WTC11 (cell line): ENCODE measurements at regions not wholly inside any gene's neighbourhood (a gene's known extent, or its start where the extent isn't known, plus 50 kb on each side); places are given as distances from the start of the nearest gene placed in this dataset.

Experiments used
- ATAC-seq: fragments of 200-7000 bp; cut with Tn5 transposase; 2 replicates; pipeline ENCODE4 v1.10.0; 2021; ENCODE audit warnings: mild to moderate bottlenecking, moderate library complexity
- CTCF ChIA-PET: fragments of 300-600 bp; sonication (Branson Sonifier 250); formaldehyde crosslinking; loops from one replicate; lab custom pipeline; 2021; ENCODE audit warnings: antibody characterized with exemption; lab: Charles Lee
- POLR2A ChIA-PET: fragments of 350-600 bp; sonication (Branson Sonifier 250); formaldehyde crosslinking; loops from one replicate; lab custom pipeline; 2021; ENCODE audit warnings: antibody characterized with exemption; lab: Charles Lee
- DNase-seq: peaks from one replicate; pipeline ENCODE4 v3.0.0; 2021; ENCODE audit warnings: low spot score
- H3K27ac Mint-ChIP-seq: 2 replicates; pipeline ENCODE4 v1.8.0; 2021; ENCODE audit warnings: mixed read lengths
- H3K27me3 Mint-ChIP-seq: 2 replicates; pipeline ENCODE4 v1.8.0; 2021; ENCODE audit warnings: low read depth, mild to moderate bottlenecking, moderate library complexity, mixed read lengths
- H3K36me3 Mint-ChIP-seq: 2 replicates; pipeline ENCODE4 v1.8.0; 2021; ENCODE audit warnings: mixed read lengths
- H3K4me1 Mint-ChIP-seq: 2 replicates; pipeline ENCODE4 v1.8.0; 2022; ENCODE audit warnings: mixed read lengths
- H3K4me3 Mint-ChIP-seq: 2 replicates; pipeline ENCODE4 v1.8.0; 2021; ENCODE audit warnings: mild to moderate bottlenecking, moderate library complexity, mixed read lengths
- H3K9me3 Mint-ChIP-seq: 2 replicates; pipeline ENCODE4 v1.8.0; 2021; ENCODE audit warnings: mixed read lengths
- CDX4 ChIP-seq: fragments of 250-450 bp; sonication (Bioruptor Pico); IDR thresholded peaks from 2 replicates; pipeline ENCODE4 v1.9.0; 2021; ENCODE audit warnings: moderate library complexity, mild to moderate bottlenecking, inconsistent platforms, borderline replicate concordance
- E2F5 ChIP-seq: sonication (generic); formaldehyde crosslinking; IDR thresholded peaks from 2 replicates; pipeline ENCODE4 v1.8.1; 2022; ENCODE audit warnings: mild to moderate bottlenecking, moderate library complexity, missing genetic modification reagents
- ERG ChIP-seq: fragments of 250-450 bp; sonication (Bioruptor Pico); IDR thresholded peaks from 2 replicates; pipeline ENCODE4 v1.8.0; 2021; ENCODE audit warnings: mild to moderate bottlenecking
- ETV6 ChIP-seq: sonication (generic); formaldehyde crosslinking; IDR thresholded peaks from 2 replicates; pipeline ENCODE4 v1.8.1; 2022; ENCODE audit warnings: mild to moderate bottlenecking, missing genetic modification reagents
- FOXP4 ChIP-seq: sonication (generic); formaldehyde crosslinking; IDR thresholded peaks from 2 replicates; pipeline ENCODE4 v1.8.0; 2022; ENCODE audit warnings: mild to moderate bottlenecking, missing genetic modification reagents
- HMGXB4 ChIP-seq: sonication (generic); formaldehyde crosslinking; IDR thresholded peaks from 2 replicates; pipeline ENCODE4 v1.8.1; 2023; ENCODE audit warnings: mild to moderate bottlenecking, moderate library complexity, missing genetic modification reagents
- IRF1 ChIP-seq: sonication (generic); formaldehyde crosslinking; IDR thresholded peaks from 2 replicates; pipeline ENCODE4 v1.8.0; 2023; ENCODE audit warnings: missing genetic modification reagents
- JUN ChIP-seq: sonication (generic); formaldehyde crosslinking; IDR thresholded peaks from 2 replicates; pipeline ENCODE4 v1.8.0; 2023; ENCODE audit warnings: mild to moderate bottlenecking, missing genetic modification reagents
- MLX ChIP-seq: sonication (generic); formaldehyde crosslinking; IDR thresholded peaks from 2 replicates; pipeline ENCODE4 v1.8.1; 2023; ENCODE audit warnings: mild to moderate bottlenecking, missing genetic modification reagents, moderate library complexity
- NR1H2 ChIP-seq: sonication (generic); formaldehyde crosslinking; IDR thresholded peaks from 2 replicates; pipeline ENCODE4 v1.9.0; 2021; ENCODE audit warnings: mild to moderate bottlenecking, moderate library complexity, missing genetic modification reagents
- OVOL2 ChIP-seq: fragments of 250-450 bp; sonication (Bioruptor Pico); IDR thresholded peaks from 2 replicates; pipeline ENCODE4 v1.9.0; 2021; ENCODE audit warnings: mild to moderate bottlenecking, borderline replicate concordance
- RORB ChIP-seq: fragments of 250-450 bp; sonication (Bioruptor Pico); IDR thresholded peaks from 2 replicates; pipeline ENCODE4 v1.9.0; 2021; ENCODE audit warnings: mild to moderate bottlenecking
- TEAD1 ChIP-seq: sonication (generic); formaldehyde crosslinking; IDR thresholded peaks from 2 replicates; pipeline ENCODE4 v1.8.0; 2022; ENCODE audit warnings: mild to moderate bottlenecking, missing genetic modification reagents
- ZNF423 ChIP-seq: fragments of 250-450 bp; sonication (Bioruptor Pico); IDR thresholded peaks from 2 replicates; pipeline ENCODE4 v2.1.2; 2022; ENCODE audit warnings: mild to moderate bottlenecking, moderate library complexity
- ZNF425 ChIP-seq: fragments of 250-450 bp; sonication (Bioruptor Pico); conservative IDR thresholded peaks from 2 replicates; pipeline ENCODE4 v1.9.0; 2021; ENCODE audit warnings: mild to moderate bottlenecking

GRCh38 chr7:85593355-85593754 is 406.5 kb upstream of the SEMA3D start:
- TF ChIP-seq RORB (CRISPR knock-in tag), result no peak
- no peak for TF ChIP-seq ZNF423
- TF ChIP-seq ERG (CRISPR knock-in tag), result no peak
- ChIA-PET CTCF (no interaction called here), POLR2A (no interaction called here)
- DNase-seq, result no peak
- no peaks in the 10 kb centered on the region for H3K9me3 Mint-ChIP-seq
- no peaks in the 10 kb centered on the region for H3K27me3 Mint-ChIP-seq
- H3K36me3 Mint-ChIP-seq, result no peaks in the 10 kb centered on the region
- H3K4me1 Mint-ChIP-seq, result no peaks in the 10 kb centered on the region; the same call in 1 of the 2 replicates
- H3K27ac Mint-ChIP-seq, result no peak overlapping the region
- no peak for ATAC-seq
- H3K4me3 Mint-ChIP-seq, result no peak overlapping the region

GRCh38 chr7:85587785-85588184 is 400.9 kb upstream of the SEMA3D start:
- Mint-ChIP-seq H3K9me3 (no peaks in the 10 kb centered on the region), H3K4me3 (no peak overlapping the region), H3K27ac (no peak overlapping the region), H3K4me1 (no peaks in the 10 kb centered on the region), H3K27me3 (no peaks in the 10 kb centered on the region), H3K36me3 (no peaks in the 10 kb centered on the region)
- DNase-seq, result no peak
- CTCF ChIA-PET, result no interaction called here
- ATAC-seq, result no peak
- TF ChIP-seq ZNF425 (CRISPR knock-in tag), result no peak
- TF ChIP-seq OVOL2 (CRISPR knock-in tag), result no peak
- no peak for TF ChIP-seq MLX (CRISPR knock-in tag)
- TF ChIP-seq HMGXB4 (CRISPR knock-in tag), result no peak
- TF ChIP-seq JUN (CRISPR knock-in tag), result no peak
- no peak for TF ChIP-seq FOXP4 (CRISPR knock-in tag)
- no peak for TF ChIP-seq NR1H2
- TF ChIP-seq RORB (CRISPR knock-in tag), result no peak
- TF ChIP-seq CDX4, result no peak
- no peak for TF ChIP-seq E2F5 (CRISPR knock-in tag)
- no peak for TF ChIP-seq ETV6 (CRISPR knock-in tag)
- no peak for TF ChIP-seq TEAD1 (CRISPR knock-in tag)
- no peak for TF ChIP-seq IRF1 (CRISPR knock-in tag)
- POLR2A ChIA-PET, result no interaction called here
